Aorta (tissue), 5 donors: ENCODE measurements at regions not wholly inside any gene's neighbourhood (a gene's known extent, or its start where the extent isn't known, plus 50 kb on each side); places are given as distances from the start of the nearest gene placed in this dataset.

Experiments used
- ATAC-seq: fragments of 200-7000 bp; cut with Tn5 transposase; one replicate; pipeline ENCODE4 v1.9.1; 2022; ENCODE audit warnings: moderate library complexity; ENCODE audit not compliant: low FRiP score
- DNase-seq, 2 donors: peaks; one replicate each; pipeline ENCODE4 v3.0.0-alpha.2; 2020
- H3K27ac ChIP-seq, 2 donors: one replicate each; pipeline ENCODE4 v1.5.1; 2013; ENCODE audit warnings: low read length in 2 of 2, mild to moderate bottlenecking in 2 of 2, moderate library complexity in 2 of 2, control low read depth in 1 of 2, inconsistent platforms in 1 of 2, low read depth in 1 of 2
- H3K27me3 ChIP-seq, 2 donors: one replicate each; pipeline ENCODE4 v1.6.1; 2013; ENCODE audit warnings: control low read depth in 1 of 2, low read length in 1 of 2, mild to moderate bottlenecking in 1 of 2, moderate library complexity in 1 of 2; ENCODE audit not compliant: insufficient read depth in 2 of 2, control insufficient read depth in 1 of 2
- H3K36me3 ChIP-seq, 2 donors: one replicate each; pipeline ENCODE4 v1.6.1; 2013; ENCODE audit warnings: control low read depth in 1 of 2, low read length in 1 of 2, mild to moderate bottlenecking in 1 of 2; ENCODE audit not compliant: insufficient read depth in 2 of 2, control insufficient read depth in 1 of 2
- H3K4me1 ChIP-seq, 2 donors: one replicate each; pipeline ENCODE4 v1.6.1; 2013; ENCODE audit warnings: low read length in 2 of 2, control low read depth in 1 of 2, mild to moderate bottlenecking in 1 of 2, moderate library complexity in 1 of 2; ENCODE audit not compliant: insufficient read depth in 2 of 2, control insufficient read depth in 1 of 2
- H3K4me3 ChIP-seq, 2 donors: one replicate each; pipeline ENCODE4 v1.5.1; 2013; ENCODE audit warnings: low read length in 2 of 2, control low read depth in 1 of 2, mild to moderate bottlenecking in 1 of 2
- H3K9me3 ChIP-seq: one replicate; pipeline ENCODE4 v1.6.1; 2013; ENCODE audit warnings: mild to moderate bottlenecking, low read length; ENCODE audit not compliant: control insufficient read depth
- WGBS, 2 donors: extraction: QIAGEN DNeasy Blood & Tissue Kit; methylation state at CpG; one replicate each; pipeline ENCODE4 v1.1.7; 2013; 5-methylcytosine and 5-hydroxymethylcytosine counted together
- intact Hi-C, 2 donors: fragments of 100-400 bp; cut with DNase I; formaldehyde crosslinking; loops; one replicate each; pipeline versions ENCODE4 v1.14.2 to v1.15.0; 2022
- donor health status: healthy with polysubstance abuse.
- donor health status: Bipolar disorder and iron deficiency.
- donor health status: DM: no; HTN: no; CAD: no.
- donor health status: DM: no; HTN: no; CAD: no.
- donor health status: DM: yes; HTN: yes; CAD: no.

GRCh38 chr18:56085551-56085950 is 497.6 kb upstream of the TCF4 start:
- ATAC-seq (peak; percentile 70), DNase-seq (no peak)
- intact Hi-C loops, result no loop called here
- Histone ChIP-seq H3K4me3 (no peak overlapping the region), H3K36me3 (no peaks in the 10 kb centered on the region), H3K27me3 (no peaks in the 10 kb centered on the region), H3K27ac (no peak overlapping the region), H3K4me1 (no peaks in the 10 kb centered on the region), H3K9me3 (no peaks in the 10 kb centered on the region)
- 44 to 52% methylated on average over 5 of the region's 5 CpGs for WGBS, 2 donors

DNA sequence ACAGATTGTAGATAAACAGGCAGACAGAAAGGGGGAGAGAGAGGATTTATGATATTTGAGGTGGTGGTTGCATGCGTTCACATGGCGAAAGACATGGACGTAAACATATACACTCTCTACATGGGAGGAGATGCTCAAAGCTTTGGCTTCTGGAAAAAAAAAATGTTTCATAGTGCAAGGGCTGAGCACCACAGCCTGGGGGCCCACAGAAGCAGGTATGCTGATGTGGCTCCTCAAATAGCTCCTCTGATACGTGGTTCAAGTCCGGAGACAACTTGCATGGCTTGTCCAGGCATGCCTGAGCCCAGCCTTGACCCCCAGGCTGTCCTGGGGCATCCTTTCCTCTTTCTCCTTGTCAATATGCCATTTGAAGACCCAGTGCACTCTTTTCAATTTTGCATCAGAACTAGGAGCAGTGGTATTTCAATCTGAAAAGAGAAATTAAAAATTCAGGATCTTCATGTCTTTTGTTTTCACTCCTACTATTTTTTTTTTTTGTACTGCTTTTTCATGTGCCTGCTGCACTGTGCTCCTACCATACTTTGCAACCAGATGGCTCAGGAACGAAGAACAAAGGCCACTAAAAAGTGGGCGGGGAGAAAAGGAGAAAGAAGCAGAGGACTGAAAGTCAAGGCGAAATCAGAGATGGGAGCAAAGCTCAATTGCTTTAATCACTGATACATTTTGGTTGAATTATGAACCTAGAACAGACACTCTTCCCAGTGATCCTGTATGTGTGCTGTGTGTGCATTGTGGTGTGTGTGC is 495.7 kb upstream of the TCF4 start:
- Histone ChIP-seq H3K4me1 (no peaks in the 10 kb centered on the region), H3K36me3 (no peaks in the 10 kb centered on the region), H3K27me3 (no peaks in the 10 kb centered on the region), H3K27ac (no peak overlapping the region), H3K9me3 (no peaks in the 10 kb centered on the region), H3K4me3 (no peak overlapping the region)
- intact Hi-C loops, result no loop called here
- no peak for DNase-seq
- ATAC-seq, result no peak
- WGBS, 2 donors, result 81 to 86% methylated on average over 8 of the region's 8 CpGs

GRCh38 chr18:56083097-56083521 is 495.1 kb upstream of the TCF4 start:
- ATAC-seq, result no peak
- Histone ChIP-seq H3K9me3 (no peaks in the 10 kb centered on the region), H3K36me3 (no peaks in the 10 kb centered on the region), H3K27me3 (no peaks in the 10 kb centered on the region), H3K27ac (no peak overlapping the region), H3K4me3 (no peak overlapping the region), H3K4me1 (no peaks in the 10 kb centered on the region)
- peak; percentile 44 to 76 for DNase-seq
- 11% methylated on average over 7 of the region's 7 CpGs for WGBS, 2 donors
- intact Hi-C loops, result no loop called here

- Histone ChIP-seq H3K27me3 (no peaks in the 10 kb centered on the region), H3K9me3 (no peaks in the 10 kb centered on the region), H3K4me3 (no peak overlapping the region), H3K4me1 (no peaks in the 10 kb centered on the region), H3K27ac (no peak overlapping the region), H3K36me3 (no peaks in the 10 kb centered on the region)
- ATAC-seq (no peak), DNase-seq (no peak)
- intact Hi-C loops, result no loop called here
- WGBS, 2 donors, result 83 to 96% methylated on average over 1 of the region's 1 CpG
Measured at GRCh38 chr18:56076723-56077122, 488.7 kb upstream of the TCF4 start.

- ATAC-seq (no peak), DNase-seq (no peak)
- no peaks in the 10 kb centered on the region for H3K9me3 ChIP-seq
- H3K4me1 ChIP-seq, result peaks cover 0 to 2% of the 10 kb centered on the region in 2 donors
- no peaks in the 10 kb centered on the region for H3K27me3 ChIP-seq
- no peaks in the 10 kb centered on the region for H3K36me3 ChIP-seq
- H3K27ac ChIP-seq, result no peak overlapping the region
- WGBS, 2 donors, result 75 to 87% methylated on average over 5 of the region's 5 CpGs
- H3K4me3 ChIP-seq, result no peak overlapping the region
- intact Hi-C loops, result no loop called here
Measured at GRCh38 chr18:56068701-56069100, 480.7 kb upstream of the TCF4 start.

DNA sequence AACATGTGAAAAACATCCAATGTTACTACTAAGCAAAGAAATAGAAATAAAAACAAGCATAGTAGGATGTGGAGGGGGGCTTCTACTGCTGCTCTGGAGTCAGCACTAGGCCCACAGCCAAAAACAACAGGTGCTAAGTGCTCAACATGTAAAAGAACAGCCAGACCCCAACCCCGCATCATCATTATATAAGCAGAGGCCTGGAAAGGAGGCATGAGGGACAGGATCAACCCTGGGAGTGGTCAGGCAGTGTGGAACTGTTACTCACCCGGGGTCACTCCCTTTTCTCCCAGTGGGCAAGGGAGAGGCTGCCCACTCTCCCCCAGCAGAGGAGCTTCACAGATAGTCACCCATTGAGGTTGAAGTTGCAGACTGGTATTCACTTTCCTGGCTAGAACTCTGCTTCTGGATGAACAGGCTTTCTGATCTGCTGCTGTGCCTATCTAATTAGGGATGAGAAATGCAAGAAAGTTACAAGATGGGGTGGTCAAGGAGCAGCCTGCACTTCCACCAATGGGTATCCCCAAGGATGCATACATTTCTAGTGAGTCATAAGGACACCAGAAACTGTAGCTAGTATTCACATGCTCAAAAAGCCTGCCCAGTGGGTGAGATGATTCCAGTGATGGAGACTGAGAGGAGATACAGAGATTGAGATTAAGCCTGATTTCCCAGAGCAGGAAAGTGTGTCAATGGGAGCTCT is 480.1 kb upstream of the TCF4 start:
- ATAC-seq, result no peak
- H3K4me3 ChIP-seq, result no peak overlapping the region
- H3K27ac ChIP-seq, result no peak overlapping the region
- no peak for DNase-seq
- intact Hi-C loops, result no loop called here
- no peaks in the 10 kb centered on the region for H3K9me3 ChIP-seq
- H3K4me1 ChIP-seq, result peaks cover 0 to 2% of the 10 kb centered on the region in 2 donors
- H3K27me3 ChIP-seq, result no peaks in the 10 kb centered on the region
- no peaks in the 10 kb centered on the region for H3K36me3 ChIP-seq
- 79 to 83% methylated on average over 2 of the region's 2 CpGs for WGBS, 2 donors

DNA sequence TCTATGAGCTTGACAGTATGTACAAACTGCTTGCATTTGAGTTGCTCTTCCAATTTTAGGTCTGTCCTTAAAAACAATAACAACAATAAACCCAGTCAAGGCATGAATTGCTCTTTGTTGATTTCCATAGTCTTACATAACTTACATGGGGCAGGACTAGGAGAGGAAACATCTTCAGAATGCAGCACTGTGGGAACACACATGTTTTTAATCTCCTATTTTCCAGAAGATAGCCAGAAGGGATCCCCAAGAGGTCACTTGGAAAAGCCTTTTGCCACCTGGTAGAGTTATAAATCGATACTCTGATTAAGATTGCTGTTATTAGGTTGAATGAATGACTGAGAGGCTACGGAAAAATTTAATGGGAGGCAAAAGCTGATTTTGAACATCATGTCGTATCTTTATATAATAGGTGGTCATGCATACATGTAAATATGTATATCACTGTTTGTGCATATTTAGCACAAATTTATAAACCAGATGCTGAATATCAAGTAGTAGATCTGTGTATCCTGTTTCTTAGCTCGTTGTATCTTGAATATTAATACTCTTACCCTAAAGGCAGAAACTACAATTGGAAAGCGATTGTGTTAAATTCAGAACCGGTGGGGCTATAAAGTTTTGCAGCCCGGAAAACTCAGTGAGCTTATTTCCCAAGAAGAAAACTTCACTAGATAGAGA is 479.4 kb upstream of the TCF4 start:
- H3K4me3 ChIP-seq, result no peak overlapping the region
- no peak for ATAC-seq
- 87 to 88% methylated on average over 7 of the region's 7 CpGs for WGBS, 2 donors

GRCh38 chr18:56066524-56067213 is 478.7 kb upstream of the TCF4 start:
- H3K27me3 ChIP-seq, result no peaks in the 10 kb centered on the region
- H3K9me3 ChIP-seq, result no peaks in the 10 kb centered on the region
- WGBS, 2 donors, result 34 to 54% methylated on average over 2 of the region's 2 CpGs
- no peak for ATAC-seq
- H3K27ac ChIP-seq, result no peak overlapping the region
- intact Hi-C loops, result no loop called here
- no peaks in the 10 kb centered on the region for H3K36me3 ChIP-seq
- H3K4me3 ChIP-seq, result no peak overlapping the region
- peaks cover 0 to 2% of the 10 kb centered on the region in 2 donors for H3K4me1 ChIP-seq
- no peak for DNase-seq

More for the DNA sequence above, 479.4 kb upstream of the TCF4 start:
- Histone ChIP-seq H3K36me3 (no peaks in the 10 kb centered on the region), H3K27me3 (no peaks in the 10 kb centered on the region), H3K27ac (no peak overlapping the region), H3K4me1 (peaks cover 0 to 2% of the 10 kb centered on the region in 2 donors), H3K9me3 (no peaks in the 10 kb centered on the region)
- no peak for DNase-seq
- intact Hi-C loops, result no loop called here
